ENCODE measurements at regions not wholly inside any gene's neighbourhood (a gene's known extent, or its start where the extent isn't known, plus 50 kb on each side); places are given as distances from the start of the nearest gene placed in this dataset.

GRCh38 chr14:53346988-53347387 is 193.9 kb upstream of the DDHD1 start:
- no peak for DNase-seq (ENCODE audit: low read depth in 2 of 2)
- no peak overlapping the region for H3K4me3 ChIP-seq (replicated peaks in 1 of 2; ENCODE audit: low read depth in 2 of 2, low read length in 2 of 2)
- TF ChIP-seq CTCF (IDR thresholded peaks at IDR 0.05; ENCODE audit: low read depth, low read length), result no peak

- no peak for DNase-seq (ENCODE audit: low read depth in 2 of 2)
- TF ChIP-seq CTCF (IDR thresholded peaks at IDR 0.05; ENCODE audit: low read depth, low read length), result no peak
These were observed 188.2 kb upstream of the DDHD1 start for GRCh38 chr14:53341324-53341723.

GRCh38 chr14:53338192-53338591 is 185.1 kb upstream of the DDHD1 start:
- no peak for TF ChIP-seq CTCF (IDR thresholded peaks at IDR 0.05; ENCODE audit: low read depth, low read length)
- no peak overlapping the region for H3K4me3 ChIP-seq (replicated peaks in 1 of 2; ENCODE audit: low read depth in 2 of 2, low read length in 2 of 2)
- peak; percentile 39 to 70 for DNase-seq (ENCODE audit: low read depth in 2 of 2)

More at GRCh38 chr14:53341324-53341723, 188.2 kb upstream of the DDHD1 start:
- no peak overlapping the region for H3K4me3 ChIP-seq (replicated peaks in 1 of 2; ENCODE audit: low read depth in 2 of 2, low read length in 2 of 2)

GRCh38 chr14:53336729-53337128 is 183.6 kb upstream of the DDHD1 start:
- no peak for TF ChIP-seq CTCF (IDR thresholded peaks at IDR 0.05; ENCODE audit: low read depth, low read length)
- no peak for DNase-seq (ENCODE audit: low read depth in 2 of 2)
- no peak overlapping the region for H3K4me3 ChIP-seq (replicated peaks in 1 of 2; ENCODE audit: low read depth in 2 of 2, low read length in 2 of 2)

GRCh38 chr14:53333809-53334208 is 180.7 kb upstream of the DDHD1 start:
- no peak overlapping the region for H3K4me3 ChIP-seq (replicated peaks in 1 of 2; ENCODE audit: low read depth in 2 of 2, low read length in 2 of 2)
- TF ChIP-seq CTCF (IDR thresholded peaks at IDR 0.05; ENCODE audit: low read depth, low read length), result no peak
- DNase-seq (ENCODE audit: low read depth in 2 of 2), result no peak

- no peak for TF ChIP-seq CTCF (IDR thresholded peaks at IDR 0.05; ENCODE audit: low read depth, low read length)
- H3K4me3 ChIP-seq (replicated peaks in 1 of 2; ENCODE audit: low read depth in 2 of 2, low read length in 2 of 2), result no peak overlapping the region
- peak in 1 of 2 donors; percentile 17 for DNase-seq (ENCODE audit: low read depth in 2 of 2)
These were observed 178.8 kb upstream of the DDHD1 start for GRCh38 chr14:53331921-53332320.

GRCh38 chr14:53331247-53331646 is 178.1 kb upstream of the DDHD1 start:
- no peak overlapping the region for H3K4me3 ChIP-seq (replicated peaks in 1 of 2; ENCODE audit: low read depth in 2 of 2, low read length in 2 of 2)
- peak; percentile 11 to 86 for DNase-seq (ENCODE audit: low read depth in 2 of 2)
- no peak for TF ChIP-seq CTCF (IDR thresholded peaks at IDR 0.05; ENCODE audit: low read depth, low read length)
